Pancreas (tissue), 10 donors: ENCODE measurements at regions not wholly inside any gene's neighbourhood (a gene's known extent, or its start where the extent isn't known, plus 50 kb on each side); places are given as distances from the start of the nearest gene placed in this dataset.

Source experiments
- ATAC-seq, 4 donors: fragments of 200-7000 bp; cut with Tn5 transposase; one replicate each; pipeline versions ENCODE4 v1.8.0 to v1.9.1; 2020; ENCODE audit warnings: mild to moderate bottlenecking in 4 of 4, moderate library complexity in 4 of 4
- DNase-seq, 6 donors: peaks; one replicate each; pipeline ENCODE4 v3.0.0-alpha.2; 2020
- FAIRE-seq: peaks from 2 replicates; lab custom pipeline; 2012; peaks lifted over from hg19 to GRCh38; lab: Jason Lieb, UNC
- H3K27ac ChIP-seq, 4 donors: fragments of 200-600 bp; sonication (generic); 1 replicate in 3 of 4; 2 replicates in 1 of 4; pipeline versions ENCODE4 v1.5.0 to v1.8.0; 2020
- H3K27me3 ChIP-seq, 4 donors: fragments of 200-600 bp; one replicate each; pipeline ENCODE4 v1.8.0; 2021
- H3K36me3 ChIP-seq, 3 donors: fragments of 200-600 bp; sonication (generic) in 1 of 3; one replicate each; pipeline versions ENCODE4 v1.5.0 to v1.8.0; 2020 to 2021
- H3K4me1 ChIP-seq, 3 donors: fragments of 200-600 bp; one replicate each; pipeline ENCODE4 v1.8.0; 2021
- H3K4me3 ChIP-seq, 4 donors: fragments of 200-600 bp; sonication (generic) in 2 of 4; one replicate each; pipeline versions ENCODE4 v1.5.0 to v1.8.0; 2020 to 2021
- H3K9me3 ChIP-seq, 4 donors: fragments of 200-600 bp; one replicate each; pipeline ENCODE4 v1.8.0; 2021
- CTCF ChIP-seq, 4 donors: fragments of 200-600 bp; sonication (generic) in 3 of 4; IDR thresholded peaks; one replicate each; pipeline versions ENCODE4 v1.5.0 to v1.8.0; 2021; ENCODE audit warnings: antibody characterized with exemption in 4 of 4
- WGBS, 2 donors: extraction: QIAGEN DNeasy Blood & Tissue Kit; methylation state at CpG; one replicate each; pipeline ENCODE4 v1.1.7; 2013; 5-methylcytosine and 5-hydroxymethylcytosine counted together
- intact Hi-C, 3 donors: fragments of 100-400 bp; cut with DNase I; formaldehyde crosslinking; loops; one replicate each; pipeline versions ENCODE4 v1.11.1 to v1.14.2; 2022
- donor health status: healthy with polysubstance abuse.
- donor health status: DM: no; HTN: no; CAD: no; lungs with moderate emphysema.
- donor health status: DM: no; HTN: no; CAD: no.
- donor health status: control.
- donor health status: control.
- donor health status: Bipolar disorder and iron deficiency.
- donor health status: DM: yes; HTN: yes; CAD: no.
- donor health status: DM: no; HTN: no; CAD: no.
- donor health status: DM: no; HTN: no; CAD: no.
- donor health status: DM: yes; HTN: yes; CAD: no.

GRCh38 chr13:109695402-109696190 lies 90.8 kb downstream of the IRS2 start:
- WGBS, 2 donors = 74 to 89% methylated on average over 6 of the region's 6 CpGs
- Histone ChIP-seq H3K36me3 (no peaks in the 10 kb centered on the region), H3K4me1 (no peaks in the 10 kb centered on the region), H3K27ac (no peak overlapping the region), H3K9me3 (no peaks in the 10 kb centered on the region), H3K4me3 (no peak overlapping the region), H3K27me3 (no peaks in the 10 kb centered on the region)
- intact Hi-C loops = no loop called here
- FAIRE-seq = no peak
- TF ChIP-seq CTCF (IDR thresholded peaks at IDR 0.05) = no peak
- ATAC-seq = no peak
- no peak for DNase-seq

GRCh38 chr13:109694972-109695371 lies 91.4 kb downstream of the IRS2 start:
- 94% methylated on average over 4 of the region's 4 CpGs for whole genome bisulfite sequencing, 2 donors
- DNase-seq = no peak
- intact Hi-C loops = no loop called here

GRCh38 chr13:109693213-109693612 lies 93.2 kb downstream of the IRS2 start:
- no peak for TF ChIP-seq CTCF (IDR thresholded peaks at IDR 0.05)
- Histone ChIP-seq H3K27me3 (no peaks in the 10 kb centered on the region), H3K36me3 (no peaks in the 10 kb centered on the region), H3K4me1 (no peaks in the 10 kb centered on the region), H3K4me3 (no peak overlapping the region), H3K9me3 (no peaks in the 10 kb centered on the region), H3K27ac (no peak overlapping the region)
- WGBS, 2 donors = 50 to 59% methylated on average over 4 of the region's 4 CpGs
- intact Hi-C loops = no loop called here
- no peak for ATAC-seq
- FAIRE-seq = no peak
- DNase-seq = no peak

More at GRCh38 chr13:109694972-109695371, 91.4 kb downstream of the IRS2 start:
- Histone ChIP-seq H3K4me3 (no peak overlapping the region), H3K9me3 (no peaks in the 10 kb centered on the region), H3K36me3 (no peaks in the 10 kb centered on the region), H3K27me3 (no peaks in the 10 kb centered on the region), H3K4me1 (no peaks in the 10 kb centered on the region), H3K27ac (no peak overlapping the region)
- no peak for TF ChIP-seq CTCF (IDR thresholded peaks at IDR 0.05)
- FAIRE-seq (no peak), ATAC-seq (no peak)

GRCh38 chr13:109691689-109692088 lies 94.7 kb downstream of the IRS2 start:
- Histone ChIP-seq H3K36me3 (no peaks in the 10 kb centered on the region), H3K27ac (no peak overlapping the region), H3K4me1 (no peaks in the 10 kb centered on the region), H3K4me3 (no peak overlapping the region), H3K9me3 (no peaks in the 10 kb centered on the region), H3K27me3 (no peaks in the 10 kb centered on the region)
- DNase-seq (no peak), FAIRE-seq (no peak), ATAC-seq (no peak)
- 41 to 47% methylated on average over 1 of the region's 1 CpG for WGBS, 2 donors
- TF ChIP-seq CTCF (IDR thresholded peaks at IDR 0.05) = no peak
- intact Hi-C loops = no loop called here
